ENCODE measurements at regions not wholly inside any gene's neighbourhood (a gene's known extent, or its start where the extent isn't known, plus 50 kb on each side); places are given as distances from the start of the nearest gene placed in this dataset.
"Not testable (repeated sequence)": the region's sequence is repeated elsewhere in the genome, so short reads cannot be mapped to it uniquely, and the experiment has no call there.

- Histone ChIP-seq H3K27ac (no peak overlapping the region), H3K9me3 (peaks cover 17% of the 10 kb centered on the region), H3K4me3 (no peak overlapping the region), H3K4me1 (no peaks in the 10 kb centered on the region), H3K27me3 (ENCODE audit: insufficient read depth in 3 of 3, low read length in 2 of 3) (no peaks in the 10 kb centered on the region), H3K36me3 (ENCODE audit: insufficient read depth in 1 of 2, low read depth in 1 of 2) (no peaks in the 10 kb centered on the region)
- intact Hi-C loops (cut with DNase I) = no loop called here
- ATAC-seq (no peak), DNase-seq (no peak)
- WGBS, 3 donors = 72 to 78% (median 72%) methylated on average over 3 of the region's 3 CpGs
- TF ChIP-seq CTCF (IDR thresholded peaks at IDR 0.05) = no peak
These were observed 902.5 kb upstream of the ZNF722 start for GRCh38 chr7:63096141-63096540.

- DNase-seq (no peak), ATAC-seq (no peak)
- 62 to 66% (median 64%) methylated on average over 4 of the region's 4 CpGs for WGBS, 3 donors
- H3K9me3 ChIP-seq = peaks cover 5% of the 10 kb centered on the region
- H3K4me3 ChIP-seq = no peak overlapping the region
- H3K27ac ChIP-seq = no peak overlapping the region
- H3K4me1 ChIP-seq = no peaks in the 10 kb centered on the region
- intact Hi-C loops (cut with DNase I) = no loop called here
- no peak for TF ChIP-seq CTCF (IDR thresholded peaks at IDR 0.05)
- no peaks in the 10 kb centered on the region for H3K27me3 ChIP-seq (ENCODE audit: insufficient read depth in 3 of 3, low read length in 2 of 3)
- no peaks in the 10 kb centered on the region for H3K36me3 ChIP-seq (ENCODE audit: insufficient read depth in 1 of 2, low read depth in 1 of 2)
These were observed 894.0 kb upstream of the ZNF722 start for GRCh38 chr7:63104666-63105065.

- WGBS, 3 donors = 84 to 88% (median 86%) methylated on average over 4 of the region's 4 CpGs
- ATAC-seq = no peak
- no peak overlapping the region for H3K27ac ChIP-seq
- H3K27me3 ChIP-seq (ENCODE audit: insufficient read depth in 3 of 3, low read length in 2 of 3) = no peaks in the 10 kb centered on the region
- peaks cover 5% of the 10 kb centered on the region for H3K9me3 ChIP-seq
- intact Hi-C loops (cut with DNase I) = no loop called here
- no peak for TF ChIP-seq CTCF (IDR thresholded peaks at IDR 0.05)
- no peak overlapping the region for H3K4me3 ChIP-seq
- no peak for DNase-seq
- H3K4me1 ChIP-seq = no peaks in the 10 kb centered on the region
- H3K36me3 ChIP-seq (ENCODE audit: insufficient read depth in 1 of 2, low read depth in 1 of 2) = no peaks in the 10 kb centered on the region
These were observed 892.7 kb upstream of the ZNF722 start for GRCh38 chr7:63105978-63106377.

GRCh38 chr7:63106506-63107388, 891.9 kb upstream of the ZNF722 start:
- no peaks in the 10 kb centered on the region for H3K36me3 ChIP-seq (ENCODE audit: insufficient read depth in 1 of 2, low read depth in 1 of 2)
- H3K27me3 ChIP-seq (ENCODE audit: insufficient read depth in 3 of 3, low read length in 2 of 3) = no peaks in the 10 kb centered on the region
- peaks cover 5% of the 10 kb centered on the region for H3K9me3 ChIP-seq
- H3K4me3 ChIP-seq = no peak overlapping the region
- WGBS, 3 donors = 78 to 85% (median 79%) methylated on average over 11 of the region's 11 CpGs
- H3K4me1 ChIP-seq = no peaks in the 10 kb centered on the region
- intact Hi-C loops (cut with DNase I) = no loop called here
- DNase-seq = no peak
- no peak overlapping the region for H3K27ac ChIP-seq
- no peak for ATAC-seq
- no peak for TF ChIP-seq CTCF (IDR thresholded peaks at IDR 0.05)

GRCh38 chr7:63111511-63111910, 887.1 kb upstream of the ZNF722 start:
- H3K4me3 ChIP-seq; H3K27me3 ChIP-seq (ENCODE audit: insufficient read depth in 3 of 3, low read length in 2 of 3); H3K4me1 ChIP-seq; ATAC-seq; DNase-seq; H3K9me3 ChIP-seq; H3K36me3 ChIP-seq (ENCODE audit: insufficient read depth in 1 of 2, low read depth in 1 of 2); H3K27ac ChIP-seq; intact Hi-C loops (cut with DNase I): not testable (repeated sequence)
- WGBS, 3 donors = 72 to 73% (median 72%) methylated on average over 7 of the region's 7 CpGs

Data from psoas muscle (tissue), 7 donors.